CD14-positive monocyte (primary cell): ENCODE measurements at regions not wholly inside any gene's neighbourhood (a gene's known extent, or its start where the extent isn't known, plus 50 kb on each side); places are given as distances from the start of the nearest gene placed in this dataset.

Source experiments
- DNase-seq, 3 donors: peaks; one replicate each; pipeline ENCODE4 v3.0.0-alpha.2; 2011 to 2022
- H2AFZ ChIP-seq: 2 replicates; pipeline ENCODE4 v1.6.0; 2012; ENCODE audit warnings: mild to moderate bottlenecking, low read depth, low read length, inconsistent platforms; ENCODE audit not compliant: insufficient read depth, poor library complexity, severe bottlenecking
- H3K27ac ChIP-seq, 2 donors: 1 replicate in 1 of 2; 2 replicates in 1 of 2; pipeline ENCODE4 v1.5.1; 2012 to 2013; ENCODE audit warnings: low read length in 2 of 2, control low read depth in 1 of 2, inconsistent platforms in 1 of 2, low read depth in 1 of 2, mild to moderate bottlenecking in 1 of 2
- H3K27me3 ChIP-seq, 2 donors: one replicate each; pipeline versions ENCODE4 v1.6.0 to v1.6.1; 2011 to 2013; ENCODE audit warnings: low read length in 2 of 2; ENCODE audit not compliant: control insufficient read depth in 2 of 2, insufficient read depth in 2 of 2
- H3K36me3 ChIP-seq, 2 donors: replicated peaks in 1 of 2; 1 replicate in 1 of 2; 2 replicates in 1 of 2; pipeline versions ENCODE4 v1.5.1 to v1.6.1; 2012 to 2013; ENCODE audit warnings: low read length in 2 of 2, control low read depth in 1 of 2, inconsistent platforms in 1 of 2, mild to moderate bottlenecking in 1 of 2; ENCODE audit not compliant: insufficient read depth in 2 of 2, control insufficient read depth in 1 of 2
- H3K4me1 ChIP-seq, 2 donors: 1 replicate in 1 of 2; 2 replicates in 1 of 2; pipeline versions ENCODE4 v1.5.1 to v1.6.1; 2012 to 2013; ENCODE audit warnings: low read length in 2 of 2, control low read depth in 1 of 2, inconsistent platforms in 1 of 2, mild to moderate bottlenecking in 1 of 2, moderate library complexity in 1 of 2; ENCODE audit not compliant: insufficient read depth in 2 of 2, control insufficient read depth in 1 of 2
- H3K4me2 ChIP-seq: replicated peaks from 2 replicates; pipeline ENCODE3; 2012; ENCODE audit warnings: low read length, moderate library complexity, mild to moderate bottlenecking; ENCODE audit not compliant: poor library complexity, severe bottlenecking; ENCODE audit errors: extremely low read depth
- H3K4me3 ChIP-seq, 3 experiments: fragments of 200-600 bp in 1 of 3; sonication (generic) in 1 of 3; replicated peaks in 1 of 3; 1 replicate in 2 of 3; 2 replicates in 1 of 3; pipeline ENCODE4 v1.5.1; 2011 to 2013; ENCODE audit warnings: low read length in 3 of 3, mild to moderate bottlenecking in 3 of 3, control low read depth in 2 of 3, low read depth in 2 of 3, inconsistent platforms in 1 of 3, moderate library complexity in 1 of 3
- H3K79me2 ChIP-seq: 2 replicates; pipeline ENCODE4 v1.6.0; 2012; ENCODE audit warnings: mild to moderate bottlenecking, control low read depth, inconsistent platforms, low read length, moderate library complexity; ENCODE audit not compliant: insufficient read depth
- H3K9ac ChIP-seq: 2 replicates; pipeline ENCODE4 v1.6.0; 2017; ENCODE audit warnings: low read length, mild to moderate bottlenecking; ENCODE audit not compliant: insufficient read depth, poor library complexity, severe bottlenecking
- H3K9me3 ChIP-seq, 2 donors: replicated peaks in 1 of 2; 1 replicate in 1 of 2; 2 replicates in 1 of 2; pipeline versions ENCODE4 v1.5.1 to v1.6.1; 2012 to 2013; ENCODE audit warnings: low read length in 2 of 2, control low read depth in 1 of 2; ENCODE audit not compliant: control insufficient read depth in 1 of 2, insufficient read depth in 1 of 2
- H4K20me1 ChIP-seq: 2 replicates; pipeline ENCODE4 v1.6.0; 2012; ENCODE audit warnings: mild to moderate bottlenecking, low read length, control low read depth, moderate library complexity; ENCODE audit not compliant: insufficient read depth
- H3K27ac Mint-ChIP-seq, 7 donors: one replicate each; pipeline ENCODE4 v1.8.0; 2020; ENCODE audit warnings: mild to moderate bottlenecking in 7 of 7, mixed read lengths in 7 of 7, moderate library complexity in 6 of 7, inconsistent platforms in 2 of 7
- H3K27me3 Mint-ChIP-seq, 3 donors: one replicate each; pipeline ENCODE4 v1.8.0; 2021 to 2022; ENCODE audit warnings: low read depth in 3 of 3, mild to moderate bottlenecking in 3 of 3, mixed read lengths in 3 of 3, moderate library complexity in 3 of 3, inconsistent platforms in 1 of 3
- H3K36me3 Mint-ChIP-seq, 2 donors: one replicate each; pipeline ENCODE4 v1.8.0; 2020; ENCODE audit warnings: mixed read lengths in 2 of 2, inconsistent platforms in 1 of 2, mild to moderate bottlenecking in 1 of 2
- H3K4me1 Mint-ChIP-seq: one replicate; pipeline ENCODE4 v1.8.0; 2020; ENCODE audit warnings: mild to moderate bottlenecking, mixed read lengths
- H3K4me3 Mint-ChIP-seq, 2 donors: one replicate each; pipeline ENCODE4 v1.8.0; 2020; ENCODE audit warnings: mild to moderate bottlenecking in 2 of 2, mixed read lengths in 2 of 2, moderate library complexity in 1 of 2
- H3K9me3 Mint-ChIP-seq, 7 donors: one replicate each; pipeline ENCODE4 v1.8.0; 2020 to 2022; ENCODE audit warnings: mixed read lengths in 7 of 7, mild to moderate bottlenecking in 6 of 7, moderate library complexity in 6 of 7, inconsistent platforms in 2 of 7
- WGBS: methylation state at CpG from one replicate; pipeline ENCODE4 v1.1.5; 2013; ENCODE audit warnings: missing lambda C conversion rate; ENCODE audit not compliant: insufficient coverage; 5-methylcytosine and 5-hydroxymethylcytosine counted together
- intact Hi-C, 2 donors: fragments of 100-400 bp; cut with micrococcal nuclease; formaldehyde crosslinking; loops; one replicate each; pipeline versions ENCODE4 v1.15.0 to v1.15.1; 2023
- TF ChIP-seq, protein P1 (sequence below): fragments of 200-600 bp; IDR thresholded peaks from one replicate; pipeline ENCODE4 v1.8.0; 2022; ENCODE audit warnings: antibody characterized with exemption, mild to moderate bottlenecking

DNA sequence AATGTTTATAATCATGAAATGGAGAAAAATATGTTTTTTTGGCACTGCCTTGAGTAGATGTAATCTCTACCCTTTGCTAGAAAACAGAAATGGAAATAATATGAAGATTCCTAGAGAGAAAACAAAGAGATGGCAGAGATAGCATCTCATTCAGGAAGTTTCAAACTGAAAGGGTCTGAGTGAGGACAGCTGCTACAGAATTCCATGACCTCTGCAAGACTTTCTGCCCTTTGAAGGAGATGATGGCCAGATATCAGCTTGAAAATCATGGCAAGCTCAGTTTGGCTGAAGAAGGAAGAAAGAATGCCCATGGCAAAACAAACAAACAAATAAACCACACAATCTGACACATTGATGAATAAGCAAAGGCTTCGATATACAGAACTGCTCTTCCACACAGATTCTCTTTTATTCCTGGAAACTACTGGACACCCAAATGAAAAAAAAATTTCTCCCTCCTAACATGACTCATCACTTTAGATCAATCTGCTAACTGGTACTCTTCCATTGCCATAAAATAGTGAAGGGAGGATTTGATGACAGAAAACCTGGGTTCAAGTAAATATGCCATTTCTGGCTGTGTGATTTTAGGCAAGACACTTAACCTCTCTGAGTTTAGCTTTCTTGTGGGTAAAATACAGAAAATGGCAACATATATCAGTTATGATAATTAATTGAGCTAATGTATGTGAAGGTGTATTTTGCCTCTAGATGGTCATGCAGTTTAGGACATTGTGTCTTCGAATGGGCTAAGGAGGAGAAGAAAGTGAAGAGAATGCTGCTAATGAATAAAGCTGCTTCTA lies 105.9 kb upstream of the SPACA1 start:
- Mint-ChIP-seq H3K36me3 (no peaks in the 10 kb centered on the region), H3K27me3 (peaks cover 1 to 9% (median 7%) of the 10 kb centered on the region in 3 donors), H3K9me3 (peaks cover 0 to 2% (median 0%) of the 10 kb centered on the region in 7 donors), H3K27ac (no peak overlapping the region), H3K4me1 (no peaks in the 10 kb centered on the region), H3K4me3 (no peak overlapping the region)
- Histone ChIP-seq H3K9ac (no peak overlapping the region), H3K9me3 (no peaks in the 10 kb centered on the region), H3K4me3 (no peak overlapping the region), H2AFZ (no peak overlapping the region), H3K79me2 (no peaks in the 10 kb centered on the region), H3K4me1 (no peaks in the 10 kb centered on the region), H3K36me3 (no peaks in the 10 kb centered on the region), H3K4me2 (no peak overlapping the region), H3K27me3 (peaks cover 0 to 2% of the 10 kb centered on the region in 2 donors), H3K27ac (no peak overlapping the region), H4K20me1 (no peaks in the 10 kb centered on the region)
- TF ChIP-seq, protein P1, sequence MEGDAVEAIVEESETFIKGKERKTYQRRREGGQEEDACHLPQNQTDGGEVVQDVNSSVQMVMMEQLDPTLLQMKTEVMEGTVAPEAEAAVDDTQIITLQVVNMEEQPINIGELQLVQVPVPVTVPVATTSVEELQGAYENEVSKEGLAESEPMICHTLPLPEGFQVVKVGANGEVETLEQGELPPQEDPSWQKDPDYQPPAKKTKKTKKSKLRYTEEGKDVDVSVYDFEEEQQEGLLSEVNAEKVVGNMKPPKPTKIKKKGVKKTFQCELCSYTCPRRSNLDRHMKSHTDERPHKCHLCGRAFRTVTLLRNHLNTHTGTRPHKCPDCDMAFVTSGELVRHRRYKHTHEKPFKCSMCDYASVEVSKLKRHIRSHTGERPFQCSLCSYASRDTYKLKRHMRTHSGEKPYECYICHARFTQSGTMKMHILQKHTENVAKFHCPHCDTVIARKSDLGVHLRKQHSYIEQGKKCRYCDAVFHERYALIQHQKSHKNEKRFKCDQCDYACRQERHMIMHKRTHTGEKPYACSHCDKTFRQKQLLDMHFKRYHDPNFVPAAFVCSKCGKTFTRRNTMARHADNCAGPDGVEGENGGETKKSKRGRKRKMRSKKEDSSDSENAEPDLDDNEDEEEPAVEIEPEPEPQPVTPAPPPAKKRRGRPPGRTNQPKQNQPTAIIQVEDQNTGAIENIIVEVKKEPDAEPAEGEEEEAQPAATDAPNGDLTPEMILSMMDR, result no peak
- intact Hi-C loops, result no loop called here
- no peak for DNase-seq
- no CpG with 5 or more reads among the region's 2 CpGs for WGBS

DNA sequence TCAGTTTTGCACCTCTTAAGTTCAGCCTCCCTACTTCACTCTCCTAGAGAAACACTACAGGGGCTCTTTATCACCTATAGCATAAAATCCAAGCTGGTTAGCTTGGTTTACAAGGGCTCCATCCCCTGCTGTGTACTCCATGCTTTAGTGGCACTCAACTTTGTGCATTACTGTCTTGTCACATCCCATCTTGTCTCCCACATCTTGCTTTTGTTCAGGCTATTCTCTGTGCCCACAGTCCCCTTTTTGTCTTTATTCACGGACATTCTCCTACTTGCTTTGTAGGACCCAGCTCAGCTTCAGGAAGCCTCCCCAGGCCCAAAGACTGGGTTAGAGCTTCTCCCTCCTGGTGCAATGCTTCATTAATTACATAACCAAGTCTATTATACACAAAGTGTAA lies 107.9 kb upstream of the SPACA1 start:
- Histone ChIP-seq H3K79me2 (no peaks in the 10 kb centered on the region), H2AFZ (no peak overlapping the region), H3K36me3 (no peaks in the 10 kb centered on the region), H3K4me3 (no peak overlapping the region), H3K4me2 (no peak overlapping the region), H3K9ac (no peak overlapping the region), H3K27me3 (no peaks in the 10 kb centered on the region), H3K4me1 (no peaks in the 10 kb centered on the region), H4K20me1 (no peaks in the 10 kb centered on the region), H3K27ac (no peak overlapping the region), H3K9me3 (no peaks in the 10 kb centered on the region)
- DNase-seq, result no peak
- H3K36me3 Mint-ChIP-seq, result no peaks in the 10 kb centered on the region
- 100% methylated on average over 1 of the region's 1 CpG for WGBS
- intact Hi-C loops, result no loop called here
- peaks cover 0 to 2% (median 0%) of the 10 kb centered on the region in 7 donors for H3K9me3 Mint-ChIP-seq
- peak overlapping the region in 1 of 7 donors; percentile 57 for H3K27ac Mint-ChIP-seq
- H3K4me3 Mint-ChIP-seq, result no peak overlapping the region
- TF ChIP-seq, protein P1, result no peak
- H3K27me3 Mint-ChIP-seq, result peaks cover 1 to 9% (median 8%) of the 10 kb centered on the region in 3 donors
- no peaks in the 10 kb centered on the region for H3K4me1 Mint-ChIP-seq
